Fibroblast of lung (primary cell): ENCODE measurements at regions not wholly inside any gene's neighbourhood (a gene's known extent, or its start where the extent isn't known, plus 50 kb on each side); places are given as distances from the start of the nearest gene placed in this dataset.

Experiments used
- DNase-seq, 2 donors: peaks; one replicate each; pipeline versions ENCODE4 v3.0.0 to v3.0.0-alpha.2; 2010; ENCODE audit warnings: low read depth in 2 of 2
- H2AFZ ChIP-seq: 2 replicates; pipeline ENCODE4 v1.5.1; 2012; ENCODE audit warnings: low read length, control low read depth, inconsistent platforms
- H3K27ac ChIP-seq: 2 replicates; pipeline ENCODE4 v1.5.1; 2011; ENCODE audit warnings: low read length, control low read depth; ENCODE audit not compliant: insufficient read depth
- H3K27me3 ChIP-seq: 2 replicates; pipeline ENCODE4 v1.5.1; 2011; ENCODE audit warnings: mild to moderate bottlenecking, low read length; ENCODE audit not compliant: control insufficient read depth, insufficient read depth
- H3K36me3 ChIP-seq: 2 replicates; pipeline ENCODE4 v1.5.1; 2011; ENCODE audit warnings: low read length; ENCODE audit not compliant: control insufficient read depth, insufficient read depth
- H3K4me1 ChIP-seq: 2 replicates; pipeline ENCODE4 v1.5.1; 2011; ENCODE audit warnings: low read length; ENCODE audit not compliant: control insufficient read depth, insufficient read depth; ENCODE audit errors: extremely low read depth
- H3K4me2 ChIP-seq: 2 replicates; pipeline ENCODE4 v1.5.1; 2011; ENCODE audit warnings: low read length, control low read depth; ENCODE audit not compliant: insufficient read depth; ENCODE audit errors: extremely low read depth
- H3K4me3 ChIP-seq, 4 experiments: fragments of 200-600 bp in 1 of 4; sonication (generic) in 1 of 4; replicated peaks in 1 of 4; 2 replicates each; pipeline ENCODE4 v1.5.1; 2011 to 2016; ENCODE audit warnings: low read length in 4 of 4, low read depth in 3 of 4, mild to moderate bottlenecking in 3 of 4, control low read depth in 2 of 4, inconsistent platforms in 1 of 4, mixed read lengths in 1 of 4; ENCODE audit not compliant: insufficient read depth in 1 of 4; ENCODE audit errors: control extremely low read depth in 1 of 4
- H3K79me2 ChIP-seq: 2 replicates; pipeline ENCODE4 v1.5.1; 2012; ENCODE audit warnings: mild to moderate bottlenecking, low read length, inconsistent platforms; ENCODE audit not compliant: control insufficient read depth, insufficient read depth
- H3K9ac ChIP-seq: 2 replicates; pipeline ENCODE4 v1.5.1; 2011; ENCODE audit warnings: mild to moderate bottlenecking, low read length, control low read depth; ENCODE audit not compliant: insufficient read depth
- H3K9me3 ChIP-seq: 2 replicates; pipeline ENCODE4 v1.5.1; 2012; ENCODE audit warnings: low read depth, low read length; ENCODE audit not compliant: control insufficient read depth, insufficient read depth
- H4K20me1 ChIP-seq: 2 replicates; pipeline ENCODE4 v1.5.1; 2011; ENCODE audit warnings: low read length; ENCODE audit not compliant: control insufficient read depth, insufficient read depth; ENCODE audit errors: extremely low read depth
- CTCF ChIP-seq, 2 donors: IDR thresholded peaks in 1 of 2; conservative IDR thresholded peaks in 1 of 2; 1 replicate in 1 of 2; 2 replicates in 1 of 2; pipeline ENCODE4 v1.5.1; 2011 to 2012; ENCODE audit warnings: low read length in 2 of 2, control low read depth in 1 of 2, inconsistent platforms in 1 of 2, low read depth in 1 of 2, mild to moderate bottlenecking in 1 of 2
- EZH2 ChIP-seq: IDR thresholded peaks from 2 replicates; pipeline ENCODE4 v1.5.1; 2012; ENCODE audit warnings: low read length, control low read depth, mild to moderate bottlenecking; ENCODE audit errors: missing control alignments

GRCh38 chr5:116847960-116848359 is 273.3 kb upstream of the SEMA6A start:
- no peak overlapping the region for H2AFZ ChIP-seq
- TF ChIP-seq EZH2 = no peak
- no peak for TF ChIP-seq CTCF (conservative IDR thresholded peaks at IDR 0.05 in 1 of 2, IDR thresholded peaks at IDR 0.05 in 1 of 2; ENCODE audit: low read depth in 1 of 2, low read length in 2 of 2)
- no peak overlapping the region for H3K4me3 ChIP-seq
- no peak for DNase-seq
- no peak overlapping the region for H3K4me2 ChIP-seq
- no peaks in the 10 kb centered on the region for H3K27me3 ChIP-seq
- no peak overlapping the region for H3K9ac ChIP-seq
- H4K20me1 ChIP-seq = no peaks in the 10 kb centered on the region
- no peaks in the 10 kb centered on the region for H3K4me1 ChIP-seq
- no peak overlapping the region for H3K27ac ChIP-seq
- no peaks in the 10 kb centered on the region for H3K9me3 ChIP-seq
- H3K36me3 ChIP-seq = no peaks in the 10 kb centered on the region
- no peaks in the 10 kb centered on the region for H3K79me2 ChIP-seq

GRCh38 chr5:116844015-116844414 is 269.4 kb upstream of the SEMA6A start:
- Histone ChIP-seq H3K27me3 (no peaks in the 10 kb centered on the region), H3K4me2 (no peak overlapping the region), H3K79me2 (no peaks in the 10 kb centered on the region), H3K9ac (no peak overlapping the region), H3K36me3 (no peaks in the 10 kb centered on the region), H3K9me3 (no peaks in the 10 kb centered on the region), H4K20me1 (no peaks in the 10 kb centered on the region), H3K4me1 (no peaks in the 10 kb centered on the region), H3K4me3 (no peak overlapping the region), H2AFZ (no peak overlapping the region), H3K27ac (no peak overlapping the region)
- TF ChIP-seq EZH2 (no peak), CTCF (conservative IDR thresholded peaks at IDR 0.05 in 1 of 2, IDR thresholded peaks at IDR 0.05 in 1 of 2; ENCODE audit: low read depth in 1 of 2, low read length in 2 of 2) (no peak)
- DNase-seq = no peak

- H3K27me3 ChIP-seq = no peaks in the 10 kb centered on the region
- H3K79me2 ChIP-seq = no peaks in the 10 kb centered on the region
- no peak overlapping the region for H3K9ac ChIP-seq
- H4K20me1 ChIP-seq = no peaks in the 10 kb centered on the region
- no peak overlapping the region for H3K4me2 ChIP-seq
- H3K9me3 ChIP-seq = no peaks in the 10 kb centered on the region
- H2AFZ ChIP-seq = no peak overlapping the region
- no peaks in the 10 kb centered on the region for H3K4me1 ChIP-seq
- no peak overlapping the region for H3K27ac ChIP-seq
- TF ChIP-seq CTCF (conservative IDR thresholded peaks at IDR 0.05 in 1 of 2, IDR thresholded peaks at IDR 0.05 in 1 of 2; ENCODE audit: low read depth in 1 of 2, low read length in 2 of 2) (no peak), EZH2 (no peak)
- H3K36me3 ChIP-seq = no peaks in the 10 kb centered on the region
- DNase-seq = no peak
- H3K4me3 ChIP-seq = no peak overlapping the region
Measured at GRCh38 chr5:116842514-116842961, 267.9 kb upstream of the SEMA6A start.
